ENCODE measurements at regions not wholly inside any gene's neighbourhood (a gene's known extent, or its start where the extent isn't known, plus 50 kb on each side); places are given as distances from the start of the nearest gene placed in this dataset.
A peak's percentile ranks its signal among the peaks of the same experiment; 100 is the strongest.
"Not testable (repeated sequence)": the region's sequence is repeated elsewhere in the genome, so short reads cannot be mapped to it uniquely, and the experiment has no call there.

- Histone ChIP-seq H3K79me2 (ENCODE audit: insufficient read depth) (no peaks in the 10 kb centered on the region), H2AFZ (no peak overlapping the region), H3K4me3 (no peak overlapping the region), H3K9me2 (ENCODE audit: insufficient read depth) (no peaks in the 10 kb centered on the region), H3K4me1 (ENCODE audit: insufficient read depth) (no peaks in the 10 kb centered on the region), H3K9me3 (ENCODE audit: low read depth) (no peaks in the 10 kb centered on the region), H3K36me3 (ENCODE audit: low read depth) (no peaks in the 10 kb centered on the region), H3K9ac (no peak overlapping the region), H3F3A (ENCODE audit: insufficient read depth) (no peaks in the 10 kb centered on the region), H3K27ac (no peak overlapping the region), H4K20me1 (ENCODE audit: insufficient read depth) (no peaks in the 10 kb centered on the region), H3K27me3 (replicated peaks; ENCODE audit: insufficient read depth) (no peaks in the 10 kb centered on the region), H3K4me2 (ENCODE audit: unreplicated experiment) (no peak overlapping the region)
- no peak for DNase-seq
- in situ Hi-C loops (cut with MboI): no loop called here
- TF ChIP-seq EZH2phosphoT487 (IDR thresholded peaks at IDR 0.05; ENCODE audit: insufficient read depth, low read depth) (no peak), EZH2 (IDR thresholded peaks at IDR 0.05; ENCODE audit: insufficient read depth, poor library complexity, severe bottlenecking) (no peak)
- 88 to 91% methylated on average over 5 of the region's 5 CpGs for WGBS, 2 experiments (ENCODE audit: low coverage in 1 of 2, low lambda C conversion rate in 2 of 2, missing lambda C conversion rate in 2 of 2)
These were observed 81.4 kb upstream of the RGPD5 start for GRCh38 chr2:109712746-109713145.

GRCh38 chr2:109715313-109715805, 78.7 kb upstream of the RGPD5 start:
- Histone ChIP-seq H3K27ac (no peak overlapping the region), H4K20me1 (ENCODE audit: insufficient read depth) (no peaks in the 10 kb centered on the region), H3K4me1 (ENCODE audit: insufficient read depth) (no peaks in the 10 kb centered on the region), H3K36me3 (ENCODE audit: low read depth) (no peaks in the 10 kb centered on the region), H3F3A (ENCODE audit: insufficient read depth) (no peaks in the 10 kb centered on the region), H3K9me3 (ENCODE audit: low read depth) (no peaks in the 10 kb centered on the region), H3K4me2 (ENCODE audit: unreplicated experiment) (no peak overlapping the region), H3K4me3 (no peak overlapping the region), H3K9me2 (ENCODE audit: insufficient read depth) (no peaks in the 10 kb centered on the region), H3K9ac (no peak overlapping the region), H3K27me3 (replicated peaks; ENCODE audit: insufficient read depth) (no peaks in the 10 kb centered on the region), H2AFZ (no peak overlapping the region), H3K79me2 (ENCODE audit: insufficient read depth) (no peaks in the 10 kb centered on the region)
- WGBS, 2 experiments (ENCODE audit: low coverage in 1 of 2, low lambda C conversion rate in 2 of 2, missing lambda C conversion rate in 2 of 2): 8 to 17% methylated on average over 1 of the region's 1 CpG
- in situ Hi-C loops (cut with MboI): loop anchor here (5.0 kb wide), 1 partner anchor 173 kb away; no protein-coding TSS in a partner anchor
- TF ChIP-seq EZH2 (IDR thresholded peaks at IDR 0.05; ENCODE audit: insufficient read depth, poor library complexity, severe bottlenecking) (no peak), EZH2phosphoT487 (IDR thresholded peaks at IDR 0.05; ENCODE audit: insufficient read depth, low read depth) (no peak)
- peak; percentile 56 for DNase-seq

GRCh38 chr2:109716596-109716995, 77.5 kb upstream of the RGPD5 start:
- not testable (repeated sequence) for H3K4me3 ChIP-seq; H3K79me2 ChIP-seq (ENCODE audit: insufficient read depth); H3F3A ChIP-seq (ENCODE audit: insufficient read depth); H3K36me3 ChIP-seq (ENCODE audit: low read depth); H3K9me2 ChIP-seq (ENCODE audit: insufficient read depth); H3K9me3 ChIP-seq (ENCODE audit: low read depth); H3K27me3 ChIP-seq (replicated peaks; ENCODE audit: insufficient read depth); H3K27ac ChIP-seq; H3K4me2 ChIP-seq (ENCODE audit: unreplicated experiment); H3K4me1 ChIP-seq (ENCODE audit: insufficient read depth); H2AFZ ChIP-seq; H4K20me1 ChIP-seq (ENCODE audit: insufficient read depth); DNase-seq; H3K9ac ChIP-seq
- in situ Hi-C loops (cut with MboI): loop anchor here (5.0 kb wide), 1 partner anchor 174 kb away; no protein-coding TSS in a partner anchor
- 83 to 92% methylated on average over 4 of the region's 4 CpGs for WGBS, 2 experiments (ENCODE audit: low coverage in 1 of 2, low lambda C conversion rate in 2 of 2, missing lambda C conversion rate in 2 of 2)

- Histone ChIP-seq H3K27ac (no peak overlapping the region), H3K27me3 (replicated peaks; ENCODE audit: insufficient read depth) (no peaks in the 10 kb centered on the region), H3K4me2 (ENCODE audit: unreplicated experiment) (no peak overlapping the region), H3K79me2 (ENCODE audit: insufficient read depth) (no peaks in the 10 kb centered on the region), H2AFZ (no peak overlapping the region), H3F3A (ENCODE audit: insufficient read depth) (no peaks in the 10 kb centered on the region), H3K4me1 (ENCODE audit: insufficient read depth) (no peaks in the 10 kb centered on the region), H4K20me1 (ENCODE audit: insufficient read depth) (no peaks in the 10 kb centered on the region), H3K9me3 (ENCODE audit: low read depth) (no peaks in the 10 kb centered on the region), H3K36me3 (ENCODE audit: low read depth) (no peaks in the 10 kb centered on the region), H3K9me2 (ENCODE audit: insufficient read depth) (no peaks in the 10 kb centered on the region), H3K9ac (no peak overlapping the region), H3K4me3 (no peak overlapping the region)
- DNase-seq: no peak
- 90 to 94% methylated on average over 2 of the region's 2 CpGs for WGBS, 2 experiments (ENCODE audit: low coverage in 1 of 2, low lambda C conversion rate in 2 of 2, missing lambda C conversion rate in 2 of 2)
- TF ChIP-seq EZH2phosphoT487 (IDR thresholded peaks at IDR 0.05; ENCODE audit: insufficient read depth, low read depth): no peak
- no peak for TF ChIP-seq EZH2 (IDR thresholded peaks at IDR 0.05; ENCODE audit: insufficient read depth, poor library complexity, severe bottlenecking)
- in situ Hi-C loops (cut with MboI): loop anchor here (5.0 kb wide), 1 partner anchor 176 kb away; no protein-coding TSS in a partner anchor
These were observed 76.0 kb upstream of the RGPD5 start for GRCh38 chr2:109718139-109718538.

- no peak for DNase-seq
- Histone ChIP-seq H3K27ac (no peak overlapping the region), H3F3A (ENCODE audit: insufficient read depth) (no peaks in the 10 kb centered on the region), H4K20me1 (ENCODE audit: insufficient read depth) (no peaks in the 10 kb centered on the region), H3K9me2 (ENCODE audit: insufficient read depth) (no peaks in the 10 kb centered on the region), H2AFZ (no peak overlapping the region), H3K4me2 (ENCODE audit: unreplicated experiment) (no peak overlapping the region), H3K9me3 (ENCODE audit: low read depth) (no peaks in the 10 kb centered on the region), H3K9ac (no peak overlapping the region), H3K4me3 (no peak overlapping the region), H3K36me3 (ENCODE audit: low read depth) (no peaks in the 10 kb centered on the region), H3K4me1 (ENCODE audit: insufficient read depth) (no peaks in the 10 kb centered on the region), H3K79me2 (ENCODE audit: insufficient read depth) (no peaks in the 10 kb centered on the region), H3K27me3 (replicated peaks; ENCODE audit: insufficient read depth) (no peaks in the 10 kb centered on the region)
- 93 to 98% methylated on average over 6 of the region's 6 CpGs for WGBS, 2 experiments (ENCODE audit: low coverage in 1 of 2, low lambda C conversion rate in 2 of 2, missing lambda C conversion rate in 2 of 2)
- in situ Hi-C loops (cut with MboI): loop anchor here (5.0 kb wide), 1 partner anchor 178 kb away; no protein-coding TSS in a partner anchor
- no peak for TF ChIP-seq EZH2phosphoT487 (IDR thresholded peaks at IDR 0.05; ENCODE audit: insufficient read depth, low read depth)
- TF ChIP-seq EZH2 (IDR thresholded peaks at IDR 0.05; ENCODE audit: insufficient read depth, poor library complexity, severe bottlenecking): no peak
These were observed 74.2 kb upstream of the RGPD5 start for GRCh38 chr2:109719871-109720270.
